Stimulated activated CD8-positive, alpha-beta memory T cell treated with anti-CD3 and anti-CD28 coated beads, Interleukin-15, amount 100 ng/mL, for 48 hours (primary cell): ENCODE measurements at regions not wholly inside any gene's neighbourhood (a gene's known extent, or its start where the extent isn't known, plus 50 kb on each side); places are given as distances from the start of the nearest gene placed in this dataset.
"Not testable (repeated sequence)": the region's sequence is repeated elsewhere in the genome, so short reads cannot be mapped to it uniquely, and the experiment has no call there.

Source experiments
- DNase-seq, 2 donors: peaks; one replicate each; pipeline ENCODE4 v3.0.0-alpha.2; 2020; ENCODE audit warnings: low read depth in 2 of 2

GRCh38 chr15:77944002-77944867, 133.3 kb downstream of the TBC1D2B start:
- DNase-seq = peak; percentile 8 to 42

GRCh38 chr15:77942611-77943211, 134.8 kb downstream of the TBC1D2B start:
- DNase-seq = no peak

GRCh38 chr15:77941090-77941827, 136.3 kb downstream of the TBC1D2B start:
- not testable (repeated sequence) for DNase-seq

- DNase-seq = no peak
Measured at GRCh38 chr15:77940381-77940947, 137.0 kb downstream of the TBC1D2B start.

GRCh38 chr15:77939851-77940250, 137.7 kb downstream of the TBC1D2B start:
- no peak for DNase-seq

GRCh38 chr15:77939026-77939425, 138.5 kb downstream of the TBC1D2B start:
- not testable (repeated sequence) for DNase-seq

- DNase-seq = not testable (repeated sequence)
Measured at GRCh38 chr15:77938546-77938945, 139.0 kb downstream of the TBC1D2B start.

GRCh38 chr15:77936567-77936966, 140.9 kb downstream of the TBC1D2B start:
- not testable (repeated sequence) for DNase-seq

GRCh38 chr15:77934516-77934915, 143.0 kb downstream of the TBC1D2B start:
- not testable (repeated sequence) for DNase-seq

- DNase-seq = not testable (repeated sequence)
Measured at GRCh38 chr15:77930907-77931306, 146.6 kb downstream of the TBC1D2B start.

- DNase-seq = not testable (repeated sequence)
Measured at GRCh38 chr15:77930490-77930889, 147.0 kb downstream of the TBC1D2B start.

GRCh38 chr15:77926789-77927188, 150.7 kb downstream of the TBC1D2B start:
- DNase-seq = not testable (repeated sequence)

- DNase-seq = not testable (repeated sequence)
Measured at GRCh38 chr15:77926296-77926695, 151.2 kb downstream of the TBC1D2B start.

GRCh38 chr15:77925101-77925500, 152.4 kb downstream of the TBC1D2B start:
- DNase-seq = not testable (repeated sequence)

- no peak for DNase-seq
Measured at GRCh38 chr15:77921664-77922063, 155.8 kb downstream of the TBC1D2B start.

GRCh38 chr15:77916966-77917635, 160.4 kb downstream of the TBC1D2B start:
- DNase-seq = not testable (repeated sequence)

- DNase-seq = not testable (repeated sequence)
Measured at GRCh38 chr15:77915961-77916330, 161.6 kb downstream of the TBC1D2B start.

- DNase-seq = no peak
Measured at GRCh38 chr15:77915261-77915960, 162.1 kb downstream of the TBC1D2B start.

- DNase-seq = not testable (repeated sequence)
Measured at GRCh38 chr15:77914531-77914930, 163.0 kb downstream of the TBC1D2B start.

- DNase-seq = peak; percentile 67 to 69
Measured at GRCh38 chr15:77910030-77910911, 167.2 kb downstream of the TBC1D2B start.
